HG03558 (cell line): ENCODE measurements at regions not wholly inside any gene's neighbourhood (a gene's known extent, or its start where the extent isn't known, plus 50 kb on each side); places are given as distances from the start of the nearest gene placed in this dataset.

ENCODE experiments used
- ATAC-seq: cut with Tn5 transposase; IDR thresholded peaks from one replicate; pipeline ENCODE4 v1.9.1; 2021; ENCODE audit warnings: moderate number of reproducible peaks; ENCODE audit not compliant: unreplicated experiment; ENCODE audit errors: extremely low read depth

- ATAC-seq: no peak
These were observed 954.0 kb upstream of the MAP3K7 start for GRCh38 chr6:91540902-91541301.

- no peak for ATAC-seq
These were observed 952.6 kb upstream of the MAP3K7 start for GRCh38 chr6:91539456-91539855.

GRCh38 chr6:91538622-91539021 lies 951.8 kb upstream of the MAP3K7 start:
- ATAC-seq: no peak

- ATAC-seq: no peak
These were observed 947.7 kb upstream of the MAP3K7 start for GRCh38 chr6:91534614-91535013.

GRCh38 chr6:91523511-91523910 lies 936.6 kb upstream of the MAP3K7 start:
- no peak for ATAC-seq

- ATAC-seq: no peak
These were observed 935.1 kb upstream of the MAP3K7 start for GRCh38 chr6:91521999-91522398.

- no peak for ATAC-seq
These were observed 922.8 kb upstream of the MAP3K7 start for GRCh38 chr6:91509711-91510110.

- ATAC-seq: no peak
These were observed 922.2 kb upstream of the MAP3K7 start for GRCh38 chr6:91509039-91509438.

GRCh38 chr6:91506509-91506908 lies 919.6 kb upstream of the MAP3K7 start:
- no peak for ATAC-seq

- no peak for ATAC-seq
These were observed 918.3 kb upstream of the MAP3K7 start for GRCh38 chr6:91505199-91505598.

GRCh38 chr6:91501930-91502329 lies 915.1 kb upstream of the MAP3K7 start:
- no peak for ATAC-seq

- no peak for ATAC-seq
These were observed 913.9 kb upstream of the MAP3K7 start for GRCh38 chr6:91500689-91501303.

GRCh38 chr6:91498576-91498975 lies 911.7 kb upstream of the MAP3K7 start:
- no peak for ATAC-seq

GRCh38 chr6:91497770-91498169 lies 910.9 kb upstream of the MAP3K7 start:
- ATAC-seq: no peak

GRCh38 chr6:91490671-91491301 lies 903.9 kb upstream of the MAP3K7 start:
- ATAC-seq: no peak

GRCh38 chr6:91487696-91488392 lies 901.0 kb upstream of the MAP3K7 start:
- ATAC-seq: no peak

- ATAC-seq: no peak
These were observed 899.3 kb upstream of the MAP3K7 start for GRCh38 chr6:91486200-91486599.

GRCh38 chr6:91485047-91485446 lies 898.2 kb upstream of the MAP3K7 start:
- ATAC-seq: no peak

GRCh38 chr6:91483415-91484105 lies 896.7 kb upstream of the MAP3K7 start:
- peak; percentile 26 for ATAC-seq

GRCh38 chr6:91482498-91482897 lies 895.6 kb upstream of the MAP3K7 start:
- ATAC-seq: peak; percentile 68

GRCh38 chr6:91480402-91480801 lies 893.5 kb upstream of the MAP3K7 start:
- no peak for ATAC-seq
